ENCODE measurements at regions not wholly inside any gene's neighbourhood (a gene's known extent, or its start where the extent isn't known, plus 50 kb on each side); places are given as distances from the start of the nearest gene placed in this dataset.

DNA sequence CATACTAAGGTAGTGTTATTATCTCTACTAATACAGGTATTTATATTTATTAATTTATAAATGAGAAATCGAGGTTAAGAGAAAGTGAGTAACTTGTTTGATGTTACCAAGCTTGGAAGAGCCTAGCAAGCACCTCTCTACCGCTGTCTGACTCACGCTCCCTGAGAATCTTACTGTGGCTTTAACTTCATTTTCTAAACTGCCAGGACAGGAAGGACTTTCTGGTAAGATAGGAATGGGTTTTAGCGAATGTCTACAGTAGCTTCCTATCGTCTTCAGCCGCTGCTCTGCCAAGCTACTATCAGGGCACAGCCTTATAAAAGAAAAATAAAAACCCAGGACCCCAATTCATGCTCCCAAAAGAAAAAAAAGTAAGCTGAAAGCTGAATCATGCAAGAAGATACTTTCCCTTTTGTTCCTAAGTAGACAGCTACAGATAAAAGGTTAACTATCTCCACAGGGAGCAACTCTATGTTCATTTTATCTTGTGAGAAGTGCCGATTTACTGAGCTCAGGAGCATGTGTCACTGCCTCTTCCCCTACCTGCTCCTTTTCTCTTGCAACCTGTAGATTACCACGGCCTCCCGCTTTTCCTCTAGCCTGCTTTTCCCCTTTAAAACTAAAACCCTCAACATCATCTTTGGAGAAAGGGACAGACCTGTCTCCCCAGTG lies 60.2 kb downstream of the THNSL1 start:
- TF ChIP-seq, protein P1, sequence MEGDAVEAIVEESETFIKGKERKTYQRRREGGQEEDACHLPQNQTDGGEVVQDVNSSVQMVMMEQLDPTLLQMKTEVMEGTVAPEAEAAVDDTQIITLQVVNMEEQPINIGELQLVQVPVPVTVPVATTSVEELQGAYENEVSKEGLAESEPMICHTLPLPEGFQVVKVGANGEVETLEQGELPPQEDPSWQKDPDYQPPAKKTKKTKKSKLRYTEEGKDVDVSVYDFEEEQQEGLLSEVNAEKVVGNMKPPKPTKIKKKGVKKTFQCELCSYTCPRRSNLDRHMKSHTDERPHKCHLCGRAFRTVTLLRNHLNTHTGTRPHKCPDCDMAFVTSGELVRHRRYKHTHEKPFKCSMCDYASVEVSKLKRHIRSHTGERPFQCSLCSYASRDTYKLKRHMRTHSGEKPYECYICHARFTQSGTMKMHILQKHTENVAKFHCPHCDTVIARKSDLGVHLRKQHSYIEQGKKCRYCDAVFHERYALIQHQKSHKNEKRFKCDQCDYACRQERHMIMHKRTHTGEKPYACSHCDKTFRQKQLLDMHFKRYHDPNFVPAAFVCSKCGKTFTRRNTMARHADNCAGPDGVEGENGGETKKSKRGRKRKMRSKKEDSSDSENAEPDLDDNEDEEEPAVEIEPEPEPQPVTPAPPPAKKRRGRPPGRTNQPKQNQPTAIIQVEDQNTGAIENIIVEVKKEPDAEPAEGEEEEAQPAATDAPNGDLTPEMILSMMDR (IDR thresholded peaks at IDR 0.05) = no peak

DNA sequence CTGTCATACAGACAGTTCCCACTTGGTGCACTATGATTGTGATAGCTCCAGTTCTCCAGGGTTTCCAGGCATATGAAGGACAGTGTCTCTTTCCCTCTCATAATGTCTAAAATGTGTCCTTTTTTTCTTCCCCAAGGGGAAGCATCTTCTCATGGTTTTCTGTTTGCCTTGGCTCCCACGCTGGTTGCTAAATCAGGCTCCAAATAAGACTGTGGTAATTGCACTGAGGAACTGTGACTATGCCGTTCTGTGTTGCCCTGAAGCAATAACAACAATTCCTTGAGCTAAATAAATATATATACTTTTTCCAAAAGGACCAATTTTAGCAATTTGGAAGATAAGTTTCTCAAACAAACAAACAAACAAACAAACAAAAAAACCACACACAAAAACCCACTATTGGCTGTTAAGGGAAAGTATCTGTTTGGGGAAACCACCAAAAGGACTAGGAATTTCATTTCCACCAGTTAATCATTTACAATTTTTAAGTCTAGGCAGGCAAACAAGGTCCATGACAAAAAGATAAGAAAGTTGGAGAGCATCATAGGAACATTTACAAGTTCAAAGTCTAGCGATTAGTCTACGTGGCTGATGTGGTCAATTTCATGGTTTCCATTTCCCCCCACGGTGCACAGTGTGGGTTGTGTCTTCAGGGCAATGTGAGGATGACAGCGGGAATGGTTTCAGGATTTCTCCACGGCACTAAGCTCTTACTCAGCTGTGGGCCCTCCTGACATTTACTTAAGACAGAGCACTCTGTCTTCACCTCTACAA lies 62.4 kb downstream of the THNSL1 start:
- TF ChIP-seq, protein P1 (IDR thresholded peaks at IDR 0.05) = no peak

DNA sequence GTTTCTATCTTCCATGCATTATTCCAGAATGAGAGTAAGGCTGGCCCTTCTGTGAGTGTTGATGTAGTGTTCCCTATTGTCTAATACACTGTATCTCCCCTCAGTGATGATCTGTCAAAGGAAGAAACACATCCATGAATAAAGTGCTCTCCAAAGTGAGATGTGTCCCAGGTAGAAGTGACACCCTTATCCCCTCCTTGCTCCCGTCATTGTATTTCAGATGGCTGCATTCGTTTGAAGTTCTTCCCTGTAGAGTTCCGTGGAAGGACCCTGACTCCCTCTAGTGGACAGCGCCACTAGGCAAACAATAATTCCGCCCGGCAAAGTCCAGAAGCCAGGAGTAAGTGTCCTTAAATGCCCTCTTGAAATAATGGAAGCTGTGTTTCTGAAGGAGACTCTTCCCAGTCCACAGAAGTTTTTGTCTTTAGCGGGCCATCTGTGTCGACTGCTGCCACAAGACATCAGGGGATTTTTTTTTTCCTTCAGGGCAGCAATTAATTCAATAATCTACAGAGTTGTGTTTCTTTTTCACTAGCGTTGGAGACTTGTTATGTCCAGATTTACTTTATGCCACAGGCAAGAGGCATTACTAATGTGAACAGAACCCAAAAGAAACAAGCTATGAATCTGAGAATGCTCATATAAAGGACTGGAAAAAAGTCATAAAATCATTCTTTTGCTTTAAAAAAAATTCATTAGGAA lies 64.6 kb downstream of the THNSL1 start:
- TF ChIP-seq, protein P1 (IDR thresholded peaks at IDR 0.05) = peak; percentile 90

DNA sequence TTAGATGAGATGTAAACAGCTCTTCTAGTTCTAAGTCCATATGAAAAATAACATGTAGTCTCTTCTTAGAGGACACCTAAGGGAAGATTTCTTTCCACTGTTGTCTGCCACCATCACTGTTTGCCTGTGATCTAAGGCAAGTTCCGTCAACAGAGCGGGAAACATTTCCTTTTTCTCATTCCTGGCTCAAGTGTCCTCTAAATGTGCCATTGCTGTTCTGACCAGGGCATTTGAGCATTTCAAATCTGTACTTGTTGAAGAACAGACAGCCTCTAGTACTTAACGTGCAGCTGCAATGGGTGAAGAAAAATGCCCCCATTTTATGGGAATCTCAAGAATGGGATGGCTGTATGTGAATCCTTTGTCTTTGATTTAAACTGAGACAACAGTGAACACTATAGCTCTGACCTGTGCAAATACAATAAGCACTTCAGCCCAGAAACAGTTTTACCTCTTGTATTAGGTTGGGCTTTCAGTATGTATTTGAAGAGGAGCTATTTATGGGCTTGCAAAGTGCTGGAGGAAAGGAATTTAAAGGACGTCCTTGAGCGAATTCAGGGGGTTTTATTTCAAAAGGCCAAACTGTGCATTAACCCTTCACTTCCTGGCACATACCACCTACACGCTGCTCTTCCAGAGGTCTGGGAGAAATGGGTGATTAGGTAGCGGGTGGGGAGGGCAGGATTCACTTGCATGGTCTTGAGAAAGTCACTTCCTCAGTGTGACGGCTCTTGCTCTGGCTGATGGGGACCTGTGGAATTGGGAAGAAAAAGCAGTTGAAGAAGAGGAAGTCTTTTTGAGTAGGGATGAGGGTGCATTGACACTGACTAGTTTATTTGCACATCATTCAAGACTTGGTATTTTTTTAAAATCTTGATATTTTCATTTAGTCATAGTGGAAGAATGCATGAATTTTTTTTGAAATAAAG lies 66.1 kb downstream of the THNSL1 start:
- TF ChIP-seq, protein P1 (IDR thresholded peaks at IDR 0.05) = no peak

DNA sequence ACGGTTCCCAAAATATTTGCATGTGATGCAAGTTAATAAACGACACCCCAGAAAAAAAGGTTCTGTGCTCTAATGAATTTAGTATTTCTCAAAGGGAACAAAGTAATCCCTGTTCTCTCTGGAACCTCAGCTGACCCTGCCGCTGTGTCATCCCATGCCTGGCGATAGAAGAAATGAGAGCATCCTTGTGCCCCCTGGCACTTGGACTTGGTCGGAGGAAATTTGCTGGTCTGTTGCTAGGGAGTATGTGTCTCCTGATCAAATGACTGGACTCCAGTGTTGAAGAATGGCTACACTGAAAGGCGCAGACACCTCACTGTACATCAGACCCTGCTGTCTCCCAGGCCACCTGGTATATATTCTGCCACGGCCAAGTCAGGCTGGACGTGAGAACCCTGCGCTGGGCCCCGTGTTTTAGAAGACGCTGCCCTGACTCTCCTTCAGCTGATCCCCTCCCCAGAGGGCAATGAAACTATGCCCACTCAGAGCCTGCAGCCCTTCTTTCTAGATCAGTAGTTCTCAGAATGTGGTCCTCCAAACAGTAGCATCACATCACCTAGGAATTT lies 67.2 kb downstream of the THNSL1 start:
- TF ChIP-seq, protein P1 (IDR thresholded peaks at IDR 0.05) = no peak

DNA sequence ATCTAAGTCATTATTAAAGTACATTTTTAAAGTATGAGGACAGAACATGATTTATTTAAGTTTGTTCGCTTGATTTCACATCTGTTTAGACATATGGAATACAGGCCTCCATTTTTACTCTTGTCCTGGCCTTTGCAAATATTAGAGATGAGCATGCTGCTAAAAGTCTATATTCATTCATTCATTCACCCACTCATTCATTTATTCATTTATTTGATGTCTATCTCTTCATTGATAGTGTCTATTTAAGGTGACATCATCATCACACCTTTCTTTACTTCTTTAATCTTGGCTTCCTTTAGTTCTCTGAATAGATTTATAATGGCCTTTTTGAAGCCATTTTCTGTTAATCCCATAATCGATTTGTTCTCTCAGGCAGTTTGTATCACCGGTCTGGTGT lies 68.0 kb downstream of the THNSL1 start:
- TF ChIP-seq, protein P1 (IDR thresholded peaks at IDR 0.05) = no peak

Data from LNCAP (cell line).